Adrenal gland (tissue), 5 donors: ENCODE measurements at regions not wholly inside any gene's neighbourhood (a gene's known extent, or its start where the extent isn't known, plus 50 kb on each side); places are given as distances from the start of the nearest gene placed in this dataset.
A peak's percentile ranks its signal among the peaks of the same experiment; 100 is the strongest.

Experiments
- POLR2A ChIP-seq, 2 donors: fragments of 450-650 bp; IDR thresholded peaks; one replicate each; pipeline ENCODE4 v1.6.1; 2017; ENCODE audit warnings: antibody characterized with exemption in 2 of 2, mild to moderate bottlenecking in 2 of 2, moderate library complexity in 1 of 2
- TF ChIP-seq, protein P1 (sequence below), 6 experiments: fragments of 450-650 bp in 4 of 6; fragments of 200-600 bp in 2 of 6; sonication (generic) in 1 of 6; IDR thresholded peaks; 1 replicate in 5 of 6; 2 replicates in 1 of 6; pipeline versions ENCODE4 v1.5.1 to v1.8.0; 2016 to 2021; ENCODE audit warnings: antibody characterized with exemption in 6 of 6, mild to moderate bottlenecking in 2 of 6, moderate library complexity in 1 of 6
- donor health status: DM: no; HTN: no; CAD: no.

DNA sequence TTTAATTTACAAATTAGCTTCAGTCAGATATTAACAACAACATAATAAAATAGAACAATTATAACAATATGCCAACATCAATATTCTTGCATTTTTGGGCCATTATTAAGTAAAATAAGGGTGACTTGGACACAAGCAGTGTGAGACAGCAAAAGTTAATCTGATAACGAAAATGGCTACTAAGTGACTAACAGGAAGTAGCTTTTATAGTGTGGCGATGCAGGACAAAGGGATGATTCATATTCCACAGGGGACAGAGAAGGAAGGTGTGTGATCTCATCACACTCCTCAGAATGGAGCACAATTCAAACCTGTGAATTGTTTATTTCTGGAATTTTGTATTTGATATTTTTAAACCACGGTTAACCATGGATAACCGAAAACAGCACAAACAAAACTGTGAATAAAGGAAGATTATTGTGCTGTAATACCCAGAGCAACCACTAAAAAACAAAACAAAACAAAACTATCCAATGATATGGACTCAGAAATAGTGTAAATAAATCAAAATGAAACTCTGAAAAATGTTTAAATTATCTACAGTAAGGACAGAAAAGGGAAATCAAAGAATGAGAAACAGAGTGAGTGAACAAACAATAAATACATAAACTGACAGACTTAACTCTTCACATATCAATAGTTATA lies 66.9 kb upstream of the TFEC start:
- TF ChIP-seq POLR2A (IDR thresholded peaks at IDR 0.05), result no peak
- TF ChIP-seq, protein P1, sequence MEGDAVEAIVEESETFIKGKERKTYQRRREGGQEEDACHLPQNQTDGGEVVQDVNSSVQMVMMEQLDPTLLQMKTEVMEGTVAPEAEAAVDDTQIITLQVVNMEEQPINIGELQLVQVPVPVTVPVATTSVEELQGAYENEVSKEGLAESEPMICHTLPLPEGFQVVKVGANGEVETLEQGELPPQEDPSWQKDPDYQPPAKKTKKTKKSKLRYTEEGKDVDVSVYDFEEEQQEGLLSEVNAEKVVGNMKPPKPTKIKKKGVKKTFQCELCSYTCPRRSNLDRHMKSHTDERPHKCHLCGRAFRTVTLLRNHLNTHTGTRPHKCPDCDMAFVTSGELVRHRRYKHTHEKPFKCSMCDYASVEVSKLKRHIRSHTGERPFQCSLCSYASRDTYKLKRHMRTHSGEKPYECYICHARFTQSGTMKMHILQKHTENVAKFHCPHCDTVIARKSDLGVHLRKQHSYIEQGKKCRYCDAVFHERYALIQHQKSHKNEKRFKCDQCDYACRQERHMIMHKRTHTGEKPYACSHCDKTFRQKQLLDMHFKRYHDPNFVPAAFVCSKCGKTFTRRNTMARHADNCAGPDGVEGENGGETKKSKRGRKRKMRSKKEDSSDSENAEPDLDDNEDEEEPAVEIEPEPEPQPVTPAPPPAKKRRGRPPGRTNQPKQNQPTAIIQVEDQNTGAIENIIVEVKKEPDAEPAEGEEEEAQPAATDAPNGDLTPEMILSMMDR (IDR thresholded peaks at IDR 0.05), result peak in 1 of 6 experiments; percentile 21
